Mesendoderm (in vitro differentiated cells): ENCODE measurements at regions not wholly inside any gene's neighbourhood (a gene's known extent, or its start where the extent isn't known, plus 50 kb on each side); places are given as distances from the start of the nearest gene placed in this dataset.
A peak's percentile ranks its signal among the peaks of the same experiment; 100 is the strongest.

Experiments used
- DNase-seq: peaks from one replicate; pipeline ENCODE4 v3.0.0; 2013
- H2AK5ac ChIP-seq: 2 replicates; pipeline ENCODE4 v1.6.1; 2013; ENCODE audit warnings: low read length, inconsistent platforms
- H2BK120ac ChIP-seq: 2 replicates; pipeline ENCODE4 v1.6.1; 2013; ENCODE audit warnings: low read depth, mild to moderate bottlenecking, low read length, moderate library complexity, mixed read lengths
- H2BK15ac ChIP-seq: replicated peaks from 2 replicates; pipeline ENCODE4 v1.6.1; 2013; ENCODE audit warnings: low read depth, mild to moderate bottlenecking, moderate library complexity
- H2BK5ac ChIP-seq: 2 replicates; pipeline ENCODE4 v1.6.1; 2013; ENCODE audit warnings: low read length, inconsistent platforms
- H3K18ac ChIP-seq: 2 replicates; pipeline ENCODE4 v1.6.1; 2013; ENCODE audit warnings: mild to moderate bottlenecking, low read length, mixed read lengths
- H3K23ac ChIP-seq: one replicate; pipeline ENCODE4 v1.6.1; 2013; ENCODE audit warnings: low read length
- H3K27ac ChIP-seq: 2 replicates; pipeline ENCODE4 v1.5.1; 2013; ENCODE audit warnings: low read depth, mild to moderate bottlenecking, inconsistent platforms, low read length, moderate library complexity
- H3K27me3 ChIP-seq: 2 replicates; pipeline ENCODE4 v1.6.1; 2013; ENCODE audit warnings: low read length, control low read depth, mild to moderate bottlenecking, inconsistent platforms; ENCODE audit not compliant: insufficient read depth, poor library complexity
- H3K36me3 ChIP-seq: 2 replicates; pipeline ENCODE4 v1.6.1; 2013; ENCODE audit warnings: low read length, inconsistent platforms; ENCODE audit not compliant: control insufficient read depth, insufficient read depth
- H3K4ac ChIP-seq: one replicate; pipeline ENCODE4 v1.6.1; 2013; ENCODE audit warnings: low read depth, mild to moderate bottlenecking, low read length, moderate library complexity
- H3K4me1 ChIP-seq: 2 replicates; pipeline ENCODE4 v1.6.1; 2013; ENCODE audit warnings: low read depth, low read length, inconsistent platforms; ENCODE audit not compliant: control insufficient read depth
- H3K4me2 ChIP-seq: 2 replicates; pipeline ENCODE4 v1.6.1; 2013; ENCODE audit warnings: low read length
- H3K4me3 ChIP-seq: 2 replicates; pipeline ENCODE4 v1.5.1; 2013; ENCODE audit warnings: mild to moderate bottlenecking, low read length
- H3K56ac ChIP-seq: one replicate; pipeline ENCODE4 v1.6.1; 2013; ENCODE audit warnings: low read length
- H3K79me1 ChIP-seq: 2 replicates; pipeline ENCODE4 v1.6.1; 2013; ENCODE audit warnings: low read length, inconsistent platforms
- H3K79me2 ChIP-seq: 2 replicates; pipeline ENCODE4 v1.6.1; 2013; ENCODE audit warnings: mild to moderate bottlenecking, low read length; ENCODE audit not compliant: control insufficient read depth, insufficient read depth
- H3K9ac ChIP-seq: 2 replicates; pipeline ENCODE4 v1.6.1; 2013; ENCODE audit warnings: low read length, inconsistent platforms
- H4K5ac ChIP-seq: one replicate; pipeline ENCODE4 v1.6.1; 2013; ENCODE audit warnings: low read length
- H4K8ac ChIP-seq: one replicate; pipeline ENCODE4 v1.6.1; 2013; ENCODE audit warnings: low read depth, mild to moderate bottlenecking, control low read depth, low read length, moderate library complexity
- WGBS: extraction: QIAGEN DNeasy Blood & Tissue Kit; methylation state at CpG from one replicate; pipeline ENCODE4 v1.1.7; 2013; ENCODE audit warnings: low lambda C conversion rate, missing lambda C conversion rate; ENCODE audit not compliant: insufficient coverage; ENCODE audit errors: extremely low coverage; 5-methylcytosine and 5-hydroxymethylcytosine counted together

GRCh38 chr4:188627892-188628291, 488.7 kb downstream of the TRIML1 start:
- DNase-seq, result no peak
- Histone ChIP-seq H2BK120ac (no peak overlapping the region), H3K4me1 (no peaks in the 10 kb centered on the region), H2BK5ac (no peak overlapping the region), H2AK5ac (no peak overlapping the region), H4K5ac (no peak overlapping the region), H3K23ac (no peak overlapping the region), H3K18ac (no peak overlapping the region), H3K27me3 (no peaks in the 10 kb centered on the region), H3K4me2 (no peak overlapping the region), H4K8ac (no peak overlapping the region), H3K79me1 (no peaks in the 10 kb centered on the region), H3K9ac (no peak overlapping the region), H3K4me3 (no peak overlapping the region), H3K56ac (no peak overlapping the region), H3K79me2 (no peaks in the 10 kb centered on the region), H2BK15ac (no peak overlapping the region), H3K4ac (no peak overlapping the region), H3K27ac (no peak overlapping the region), H3K36me3 (no peaks in the 10 kb centered on the region)
- no CpG with 5 or more reads among the region's 1 CpG for WGBS

- H2BK15ac ChIP-seq, result no peak overlapping the region
- DNase-seq, result no peak
- no peak overlapping the region for H2AK5ac ChIP-seq
- WGBS, result no CpG with 5 or more reads among the region's 4 CpGs
- no peak overlapping the region for H2BK5ac ChIP-seq
- H3K79me1 ChIP-seq, result no peaks in the 10 kb centered on the region
- H3K79me2 ChIP-seq, result no peaks in the 10 kb centered on the region
- no peak overlapping the region for H3K23ac ChIP-seq
- no peak overlapping the region for H2BK120ac ChIP-seq
- H3K4me1 ChIP-seq, result no peaks in the 10 kb centered on the region
- H3K36me3 ChIP-seq, result no peaks in the 10 kb centered on the region
- H3K9ac ChIP-seq, result no peak overlapping the region
- no peak overlapping the region for H3K27ac ChIP-seq
- H3K18ac ChIP-seq, result no peak overlapping the region
- H3K4me2 ChIP-seq, result no peak overlapping the region
- no peak overlapping the region for H4K5ac ChIP-seq
- H3K56ac ChIP-seq, result no peak overlapping the region
- no peak overlapping the region for H3K4ac ChIP-seq
- no peak overlapping the region for H3K4me3 ChIP-seq
- H4K8ac ChIP-seq, result no peak overlapping the region
- no peaks in the 10 kb centered on the region for H3K27me3 ChIP-seq
Observed at GRCh38 chr4:188639479-188640100, 500.3 kb downstream of the TRIML1 start.

DNA sequence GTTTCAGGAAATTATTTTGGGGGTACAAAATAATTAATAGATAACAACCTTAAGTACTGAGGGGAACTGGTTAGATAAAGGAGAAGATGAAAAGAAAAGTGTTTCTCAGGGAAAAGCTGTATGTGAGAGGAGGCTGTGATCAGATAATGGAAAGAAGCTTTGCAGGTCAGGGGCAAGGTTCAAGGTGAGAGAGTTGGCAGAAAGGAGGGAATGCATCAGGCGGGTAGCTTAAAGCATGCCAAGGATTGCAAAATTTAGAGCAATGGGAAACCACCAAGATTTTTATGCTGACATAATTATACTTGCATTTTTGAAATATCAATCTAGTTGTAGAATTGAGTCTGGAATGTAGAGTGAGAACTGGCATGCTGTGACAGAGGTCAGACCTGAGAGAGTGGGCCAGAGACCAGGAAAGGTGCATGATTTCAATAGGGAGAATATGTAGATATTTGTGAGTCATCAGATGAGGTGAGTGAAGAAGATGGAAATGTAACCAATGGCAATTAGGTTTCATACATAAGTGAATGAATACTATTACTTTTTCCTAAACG, 508.7 kb downstream of the TRIML1 start:
- Histone ChIP-seq H3K23ac (no peak overlapping the region), H3K79me1 (no peaks in the 10 kb centered on the region), H3K79me2 (no peaks in the 10 kb centered on the region), H3K27me3 (no peaks in the 10 kb centered on the region), H3K27ac (no peak overlapping the region), H3K4me3 (no peak overlapping the region), H2BK15ac (no peak overlapping the region), H3K18ac (no peak overlapping the region), H3K9ac (no peak overlapping the region), H4K5ac (no peak overlapping the region), H3K56ac (no peak overlapping the region), H3K36me3 (no peaks in the 10 kb centered on the region), H3K4me1 (no peaks in the 10 kb centered on the region), H3K4me2 (no peak overlapping the region), H2AK5ac (no peak overlapping the region), H4K8ac (no peak overlapping the region), H2BK5ac (no peak overlapping the region), H3K4ac (no peak overlapping the region), H2BK120ac (no peak overlapping the region)
- WGBS, result no CpG with 5 or more reads among the region's 2 CpGs
- peak; percentile 32 for DNase-seq

- no peak overlapping the region for H3K9ac ChIP-seq
- H3K27ac ChIP-seq, result no peak overlapping the region
- H2AK5ac ChIP-seq, result no peak overlapping the region
- no peaks in the 10 kb centered on the region for H3K27me3 ChIP-seq
- no peak overlapping the region for H3K4me2 ChIP-seq
- H2BK120ac ChIP-seq, result no peak overlapping the region
- WGBS, result no CpG with 5 or more reads among the region's 7 CpGs
- H4K8ac ChIP-seq, result no peak overlapping the region
- H3K4me3 ChIP-seq, result no peak overlapping the region
- H3K79me2 ChIP-seq, result no peaks in the 10 kb centered on the region
- H3K56ac ChIP-seq, result no peak overlapping the region
- H2BK5ac ChIP-seq, result no peak overlapping the region
- H3K36me3 ChIP-seq, result no peaks in the 10 kb centered on the region
- no peaks in the 10 kb centered on the region for H3K79me1 ChIP-seq
- H3K18ac ChIP-seq, result no peak overlapping the region
- H3K4me1 ChIP-seq, result no peaks in the 10 kb centered on the region
- H2BK15ac ChIP-seq, result no peak overlapping the region
- no peak overlapping the region for H4K5ac ChIP-seq
- DNase-seq, result no peak
- no peak overlapping the region for H3K4ac ChIP-seq
- H3K23ac ChIP-seq, result no peak overlapping the region
Observed at GRCh38 chr4:188649635-188650034, 510.4 kb downstream of the TRIML1 start.

DNA sequence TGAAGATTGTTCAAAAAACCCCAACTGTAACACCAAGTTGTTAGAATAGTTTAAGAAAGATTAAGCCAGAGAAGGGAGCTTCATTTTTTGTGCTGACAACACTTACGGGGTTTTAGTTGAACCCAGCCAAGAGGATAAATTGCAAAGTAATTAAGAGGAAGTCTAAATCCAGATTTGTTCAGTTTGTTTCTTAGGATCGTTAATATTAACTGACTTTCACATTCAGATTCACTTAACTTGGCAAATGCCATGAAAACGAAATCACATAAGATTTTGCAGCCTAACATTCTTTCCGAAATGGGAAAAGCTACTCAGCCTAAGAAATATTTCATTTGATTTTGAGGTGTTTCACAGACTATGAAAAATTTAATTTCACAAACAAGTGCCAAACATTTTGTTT, 511.3 kb downstream of the TRIML1 start:
- H3K9ac ChIP-seq, result no peak overlapping the region
- no peak overlapping the region for H3K4ac ChIP-seq
- no peak for DNase-seq
- no CpG with 5 or more reads among the region's 4 CpGs for WGBS
- no peak overlapping the region for H2BK5ac ChIP-seq
- no peak overlapping the region for H2BK15ac ChIP-seq
- H4K5ac ChIP-seq, result no peak overlapping the region
- no peak overlapping the region for H2AK5ac ChIP-seq
- no peak overlapping the region for H3K4me3 ChIP-seq
- no peak overlapping the region for H3K56ac ChIP-seq
- no peak overlapping the region for H3K23ac ChIP-seq
- no peaks in the 10 kb centered on the region for H3K4me1 ChIP-seq
- no peak overlapping the region for H4K8ac ChIP-seq
- H3K18ac ChIP-seq, result no peak overlapping the region
- H2BK120ac ChIP-seq, result no peak overlapping the region
- H3K4me2 ChIP-seq, result no peak overlapping the region
- no peak overlapping the region for H3K27ac ChIP-seq
- H3K27me3 ChIP-seq, result no peaks in the 10 kb centered on the region
- no peaks in the 10 kb centered on the region for H3K36me3 ChIP-seq
- no peaks in the 10 kb centered on the region for H3K79me2 ChIP-seq
- H3K79me1 ChIP-seq, result no peaks in the 10 kb centered on the region

DNA sequence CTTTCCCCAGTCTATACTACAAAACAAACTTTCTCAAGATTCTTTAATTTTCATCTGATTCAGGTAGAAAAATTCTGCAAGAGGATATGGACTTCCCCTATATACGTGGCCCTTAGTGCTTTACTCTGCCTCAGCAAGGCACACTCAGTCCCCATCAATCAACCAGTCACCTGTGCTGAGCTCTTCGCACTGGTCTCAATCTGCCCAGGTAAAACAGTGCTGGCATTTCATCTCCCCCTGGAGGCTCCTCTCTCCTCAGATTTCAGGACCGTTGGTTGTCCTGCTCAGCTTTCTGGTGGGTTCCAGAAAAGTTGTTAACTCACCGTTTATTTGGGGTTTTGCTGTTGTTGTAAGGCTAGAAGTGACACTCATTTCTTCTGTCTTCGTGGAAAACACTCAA, 518.1 kb downstream of the TRIML1 start:
- H3K27ac ChIP-seq, result no peak overlapping the region
- no peaks in the 10 kb centered on the region for H3K79me2 ChIP-seq
- no peaks in the 10 kb centered on the region for H3K79me1 ChIP-seq
- DNase-seq, result no peak
- H3K56ac ChIP-seq, result no peak overlapping the region
- H3K4me3 ChIP-seq, result no peak overlapping the region
- no CpG with 5 or more reads among the region's 5 CpGs for WGBS
- no peak overlapping the region for H2BK15ac ChIP-seq
- H2BK5ac ChIP-seq, result no peak overlapping the region
- no peak overlapping the region for H3K4me2 ChIP-seq
- no peak overlapping the region for H3K9ac ChIP-seq
- H3K36me3 ChIP-seq, result no peaks in the 10 kb centered on the region
- no peaks in the 10 kb centered on the region for H3K4me1 ChIP-seq
- no peak overlapping the region for H2AK5ac ChIP-seq
- H3K4ac ChIP-seq, result no peak overlapping the region
- no peak overlapping the region for H2BK120ac ChIP-seq
- no peaks in the 10 kb centered on the region for H3K27me3 ChIP-seq
- no peak overlapping the region for H3K18ac ChIP-seq
- H4K8ac ChIP-seq, result no peak overlapping the region
- H3K23ac ChIP-seq, result no peak overlapping the region
- no peak overlapping the region for H4K5ac ChIP-seq
